HFFc6 (cell line): ENCODE measurements at regions not wholly inside any gene's neighbourhood (a gene's known extent, or its start where the extent isn't known, plus 50 kb on each side); places are given as distances from the start of the nearest gene placed in this dataset.

Source experiments
- DNase-seq: peaks from one replicate; pipeline ENCODE4 v3.0.0-alpha.2; 2018
- H3K27ac Mint-ChIP-seq: 2 replicates; pipeline ENCODE4 v1.8.0; 2020; ENCODE audit warnings: mild to moderate bottlenecking, mixed read lengths
- H3K27me3 Mint-ChIP-seq: 2 replicates; pipeline ENCODE4 v1.8.0; 2021; ENCODE audit warnings: mild to moderate bottlenecking, moderate library complexity, mixed read lengths; ENCODE audit not compliant: insufficient read depth
- H3K36me3 Mint-ChIP-seq: 2 replicates; pipeline ENCODE4 v1.8.0; 2021; ENCODE audit warnings: low read depth, mixed read lengths
- H3K4me1 Mint-ChIP-seq: 2 replicates; pipeline ENCODE4 v1.8.0; 2020; ENCODE audit warnings: low read depth, mixed read lengths
- H3K4me3 Mint-ChIP-seq: 2 replicates; pipeline ENCODE4 v1.8.0; 2020; ENCODE audit warnings: mild to moderate bottlenecking, moderate library complexity, mixed read lengths
- H3K9me3 Mint-ChIP-seq: 2 replicates; pipeline ENCODE4 v1.8.0; 2020; ENCODE audit warnings: mild to moderate bottlenecking, mixed read lengths
- TF ChIP-seq, protein P1 (sequence below): fragments of 200-600 bp; sonication (generic); IDR thresholded peaks from 2 replicates; pipeline ENCODE4 v1.5.0; 2021; ENCODE audit warnings: antibody characterized with exemption, mild to moderate bottlenecking

DNA sequence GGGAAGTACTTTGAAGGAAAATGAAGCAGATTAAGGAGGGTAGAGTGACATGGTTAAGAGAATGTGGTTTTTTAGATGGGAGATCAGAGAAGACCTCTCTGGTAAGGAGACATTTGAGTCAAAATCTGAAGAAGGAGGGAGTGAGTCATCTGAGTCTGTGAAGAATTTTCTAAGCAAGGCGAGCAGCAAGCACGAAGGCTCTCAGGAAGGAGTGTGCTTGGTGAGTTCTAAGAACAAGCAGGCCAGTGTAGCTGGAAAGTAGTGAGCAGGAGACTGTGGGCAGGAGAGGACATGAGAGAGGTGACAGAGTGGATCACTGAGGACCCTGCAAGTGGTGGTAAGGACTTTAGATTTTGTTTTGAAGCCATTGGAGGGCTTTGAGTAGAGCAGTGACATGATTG lies 76.3 kb upstream of the FUT8 start:
- no peaks in the 10 kb centered on the region for H3K36me3 Mint-ChIP-seq
- H3K4me1 Mint-ChIP-seq, result peaks cover 77% of the 10 kb centered on the region
- no peaks in the 10 kb centered on the region for H3K9me3 Mint-ChIP-seq
- DNase-seq, result peak; percentile 70
- peak overlapping the region; percentile 95 for H3K27ac Mint-ChIP-seq
- H3K4me3 Mint-ChIP-seq, result peak overlapping the region; percentile 47
- no peaks in the 10 kb centered on the region; the same call in 1 of the 2 replicates for H3K27me3 Mint-ChIP-seq
- TF ChIP-seq, protein P1, sequence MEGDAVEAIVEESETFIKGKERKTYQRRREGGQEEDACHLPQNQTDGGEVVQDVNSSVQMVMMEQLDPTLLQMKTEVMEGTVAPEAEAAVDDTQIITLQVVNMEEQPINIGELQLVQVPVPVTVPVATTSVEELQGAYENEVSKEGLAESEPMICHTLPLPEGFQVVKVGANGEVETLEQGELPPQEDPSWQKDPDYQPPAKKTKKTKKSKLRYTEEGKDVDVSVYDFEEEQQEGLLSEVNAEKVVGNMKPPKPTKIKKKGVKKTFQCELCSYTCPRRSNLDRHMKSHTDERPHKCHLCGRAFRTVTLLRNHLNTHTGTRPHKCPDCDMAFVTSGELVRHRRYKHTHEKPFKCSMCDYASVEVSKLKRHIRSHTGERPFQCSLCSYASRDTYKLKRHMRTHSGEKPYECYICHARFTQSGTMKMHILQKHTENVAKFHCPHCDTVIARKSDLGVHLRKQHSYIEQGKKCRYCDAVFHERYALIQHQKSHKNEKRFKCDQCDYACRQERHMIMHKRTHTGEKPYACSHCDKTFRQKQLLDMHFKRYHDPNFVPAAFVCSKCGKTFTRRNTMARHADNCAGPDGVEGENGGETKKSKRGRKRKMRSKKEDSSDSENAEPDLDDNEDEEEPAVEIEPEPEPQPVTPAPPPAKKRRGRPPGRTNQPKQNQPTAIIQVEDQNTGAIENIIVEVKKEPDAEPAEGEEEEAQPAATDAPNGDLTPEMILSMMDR, result no peak

DNA sequence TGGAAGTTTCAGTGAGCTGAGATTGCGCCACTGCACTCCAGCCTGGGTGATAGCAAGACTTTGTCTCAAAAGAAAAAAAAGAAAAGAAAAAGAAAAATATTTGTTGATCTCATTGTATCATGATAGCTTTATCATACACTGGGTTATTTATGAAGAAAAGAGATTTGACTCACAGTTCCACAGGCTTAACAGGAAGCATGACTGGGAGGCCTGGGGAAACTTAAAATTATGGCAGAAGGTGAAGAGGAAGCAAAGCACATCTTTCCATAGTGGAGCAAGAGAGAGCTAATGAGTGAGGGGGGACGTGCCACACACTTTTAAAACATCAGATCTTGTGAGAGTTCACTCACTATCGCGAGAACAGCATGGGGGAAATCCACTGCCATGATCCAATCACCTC lies 72.7 kb upstream of the FUT8 start:
- no peak overlapping the region for H3K4me3 Mint-ChIP-seq
- H3K27me3 Mint-ChIP-seq, result no peaks in the 10 kb centered on the region; the same call in 1 of the 2 replicates
- TF ChIP-seq, protein P1, result no peak
- H3K4me1 Mint-ChIP-seq, result peaks cover 45% of the 10 kb centered on the region
- no peak for DNase-seq
- H3K27ac Mint-ChIP-seq, result peak overlapping the region; percentile 46
- no peaks in the 10 kb centered on the region for H3K9me3 Mint-ChIP-seq
- H3K36me3 Mint-ChIP-seq, result no peaks in the 10 kb centered on the region

DNA sequence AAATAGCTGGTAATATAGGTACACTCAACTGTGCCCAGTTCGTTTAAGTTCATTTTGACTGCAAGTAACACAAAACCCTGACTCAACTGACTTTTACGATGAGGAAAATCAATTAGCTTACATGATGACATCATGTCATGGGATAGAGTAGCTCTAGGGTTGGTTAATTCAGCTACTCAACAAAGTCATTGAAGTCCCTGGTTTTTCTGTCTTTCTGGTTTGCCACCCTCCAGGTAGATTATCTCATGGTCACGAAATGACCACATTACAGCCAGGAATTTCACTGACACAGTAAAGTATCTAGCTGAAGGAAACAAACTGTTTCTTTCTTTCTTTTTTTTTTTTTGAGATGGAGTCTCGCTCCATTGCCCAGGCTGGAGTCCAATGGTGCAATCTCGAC lies 68.5 kb upstream of the FUT8 start:
- H3K9me3 Mint-ChIP-seq, result no peaks in the 10 kb centered on the region
- no peaks in the 10 kb centered on the region; the same call in 1 of the 2 replicates for H3K27me3 Mint-ChIP-seq
- TF ChIP-seq, protein P1, result no peak

DNA sequence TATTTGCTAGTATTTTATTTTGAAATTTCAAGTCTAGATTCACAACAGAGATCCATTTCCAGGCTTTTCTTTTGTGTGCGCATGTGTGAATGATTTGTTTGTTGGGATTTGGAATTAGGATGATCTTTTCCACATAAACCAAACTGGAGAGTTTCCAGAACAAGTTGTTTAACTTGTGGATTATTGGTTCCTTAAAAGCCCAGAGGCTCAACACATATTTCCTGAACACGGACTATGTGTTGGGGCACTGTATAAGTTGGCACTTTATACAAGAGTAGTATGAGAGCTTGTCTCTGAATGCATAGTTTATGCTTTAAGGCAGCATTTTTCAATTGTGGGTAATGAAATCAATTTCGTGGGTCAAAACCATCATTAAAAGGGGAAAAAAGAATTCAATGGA lies 67.3 kb upstream of the FUT8 start:
- Mint-ChIP-seq H3K27me3 (no peaks in the 10 kb centered on the region; the same call in 1 of the 2 replicates), H3K27ac (no peak overlapping the region), H3K4me3 (no peak overlapping the region), H3K9me3 (no peaks in the 10 kb centered on the region), H3K36me3 (no peaks in the 10 kb centered on the region), H3K4me1 (peaks cover 18% of the 10 kb centered on the region; the same call in 1 of the 2 replicates)
- TF ChIP-seq, protein P1, result no peak
- DNase-seq, result no peak

More for the DNA sequence above, 68.5 kb upstream of the FUT8 start:
- H3K4me1 Mint-ChIP-seq, result peaks cover 26% of the 10 kb centered on the region
- H3K27ac Mint-ChIP-seq, result no peak overlapping the region
- no peak overlapping the region for H3K4me3 Mint-ChIP-seq
- no peak for DNase-seq
- no peaks in the 10 kb centered on the region for H3K36me3 Mint-ChIP-seq

DNA sequence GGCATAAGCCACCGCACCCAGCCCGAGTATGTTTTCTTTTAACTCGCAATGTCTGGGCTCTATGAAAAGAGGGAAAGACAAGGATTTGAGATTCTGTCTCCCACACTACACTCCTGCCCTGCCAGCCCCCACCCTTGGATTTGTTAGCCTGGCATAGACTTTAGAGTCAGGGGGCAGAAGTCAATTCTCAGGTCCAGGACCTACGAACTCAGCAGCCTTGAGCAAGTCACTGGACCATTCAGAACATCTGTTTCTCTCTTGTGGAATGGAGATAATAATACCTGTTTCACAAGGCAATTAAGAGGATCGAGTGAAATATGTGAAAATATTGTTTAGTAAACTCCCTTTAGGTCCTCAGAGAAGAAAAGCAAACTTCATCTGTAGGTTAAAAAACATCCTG lies 66.1 kb upstream of the FUT8 start:
- Mint-ChIP-seq H3K4me1 (peaks cover 18% of the 10 kb centered on the region; the same call in 1 of the 2 replicates), H3K27ac (no peak overlapping the region), H3K4me3 (no peak overlapping the region; the same call in 1 of the 2 replicates), H3K9me3 (no peaks in the 10 kb centered on the region), H3K36me3 (no peaks in the 10 kb centered on the region), H3K27me3 (no peaks in the 10 kb centered on the region; the same call in 1 of the 2 replicates)
- DNase-seq, result no peak
- TF ChIP-seq, protein P1, result no peak

DNA sequence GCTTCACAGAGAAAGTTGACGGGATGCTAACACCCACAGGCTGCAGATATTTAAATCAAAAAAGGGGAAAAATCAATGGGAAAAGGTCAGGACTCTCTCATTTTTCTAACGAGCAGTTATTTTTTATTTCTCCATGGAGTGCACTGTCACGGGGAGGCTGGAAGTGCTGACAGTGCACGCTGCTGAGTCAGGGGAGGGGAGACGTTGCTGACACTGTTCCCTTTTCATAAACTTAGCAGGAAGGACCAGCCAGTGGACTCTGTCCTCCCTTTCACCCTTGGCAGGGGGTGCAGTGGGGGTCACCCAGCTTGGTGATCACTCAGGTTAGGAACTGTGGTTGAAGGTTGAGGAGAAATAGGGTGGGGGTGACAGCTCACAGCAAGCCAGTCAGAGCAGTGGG lies 65.6 kb upstream of the FUT8 start:
- Mint-ChIP-seq H3K4me3 (no peak overlapping the region; the same call in 1 of the 2 replicates), H3K9me3 (no peaks in the 10 kb centered on the region), H3K36me3 (no peaks in the 10 kb centered on the region), H3K27me3 (no peaks in the 10 kb centered on the region; the same call in 1 of the 2 replicates), H3K27ac (no peak overlapping the region), H3K4me1 (peaks cover 18% of the 10 kb centered on the region; the same call in 1 of the 2 replicates)
- TF ChIP-seq, protein P1, result no peak
- DNase-seq, result no peak
